Mucosa of rectum (tissue), 2 donors: ENCODE measurements at regions not wholly inside any gene's neighbourhood (a gene's known extent, or its start where the extent isn't known, plus 50 kb on each side); places are given as distances from the start of the nearest gene placed in this dataset.
"Not testable (repeated sequence)": the region's sequence is repeated elsewhere in the genome, so short reads cannot be mapped to it uniquely, and the experiment has no call there.

ENCODE experiments used
- H3K27ac ChIP-seq, 2 donors: one replicate each; pipeline ENCODE4 v1.7.0; 2013; ENCODE audit warnings: inconsistent platforms in 2 of 2, low read depth in 2 of 2, low read length in 2 of 2
- H3K27me3 ChIP-seq, 2 donors: one replicate each; pipeline ENCODE4 v1.7.0; 2013; ENCODE audit warnings: low read length in 2 of 2; ENCODE audit not compliant: control insufficient read depth in 2 of 2, insufficient read depth in 2 of 2
- H3K36me3 ChIP-seq, 2 donors: one replicate each; pipeline ENCODE4 v1.7.0; 2013; ENCODE audit warnings: low read length in 2 of 2; ENCODE audit not compliant: control insufficient read depth in 2 of 2, insufficient read depth in 2 of 2
- H3K4me1 ChIP-seq, 2 donors: one replicate each; pipeline ENCODE4 v1.7.0; 2013; ENCODE audit warnings: low read length in 2 of 2, mild to moderate bottlenecking in 1 of 2; ENCODE audit not compliant: control insufficient read depth in 2 of 2, insufficient read depth in 2 of 2
- H3K4me3 ChIP-seq, 2 donors: one replicate each; pipeline ENCODE4 v1.7.0; 2013; ENCODE audit warnings: low read length in 2 of 2
- H3K9ac ChIP-seq, 2 donors: one replicate each; pipeline ENCODE4 v1.7.0; 2013; ENCODE audit warnings: low read length in 2 of 2, low read depth in 1 of 2, mild to moderate bottlenecking in 1 of 2
- H3K9me3 ChIP-seq, 2 donors: one replicate each; pipeline ENCODE4 v1.7.0; 2013; ENCODE audit warnings: low read length in 2 of 2; ENCODE audit not compliant: control insufficient read depth in 2 of 2
- donor health status: healthy.
- donor health status: Normal muscosa, but diverticular disease.

DNA sequence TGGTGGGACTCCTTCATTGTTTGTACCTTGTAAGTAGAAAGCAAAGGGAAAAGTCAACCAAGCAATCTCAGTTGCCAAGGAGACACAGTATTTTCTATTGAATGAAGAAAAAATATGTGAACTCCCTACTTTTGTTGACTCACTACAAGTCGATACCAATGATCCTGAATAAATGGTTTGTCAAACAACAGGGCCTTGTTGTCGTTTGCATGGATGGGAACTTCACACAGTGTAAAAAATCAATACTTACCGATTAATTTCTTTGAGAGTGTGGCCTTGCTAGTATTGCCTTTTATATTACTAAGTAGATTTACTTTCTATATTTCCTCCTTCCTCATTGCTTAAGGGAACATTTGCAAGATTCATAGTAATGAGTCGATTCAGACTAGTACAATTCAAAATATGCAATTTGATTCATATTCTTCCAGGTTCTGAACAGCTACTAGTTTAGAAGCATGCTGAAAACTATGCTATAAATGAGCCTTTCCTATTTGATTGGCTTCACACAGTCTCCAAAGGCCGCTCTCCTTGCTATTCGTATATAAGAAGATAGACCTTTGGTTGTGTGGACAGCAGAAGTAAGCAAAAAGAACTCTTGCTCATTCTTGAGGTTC, 108.0 kb downstream of the ZNF330 start:
- no peaks in the 10 kb centered on the region for H3K4me1 ChIP-seq
- no peak overlapping the region for H3K4me3 ChIP-seq
- H3K27me3 ChIP-seq, result no peaks in the 10 kb centered on the region
- H3K9ac ChIP-seq, result no peak overlapping the region
- H3K9me3 ChIP-seq, result no peaks in the 10 kb centered on the region
- H3K36me3 ChIP-seq, result no peaks in the 10 kb centered on the region
- H3K27ac ChIP-seq, result no peak overlapping the region

DNA sequence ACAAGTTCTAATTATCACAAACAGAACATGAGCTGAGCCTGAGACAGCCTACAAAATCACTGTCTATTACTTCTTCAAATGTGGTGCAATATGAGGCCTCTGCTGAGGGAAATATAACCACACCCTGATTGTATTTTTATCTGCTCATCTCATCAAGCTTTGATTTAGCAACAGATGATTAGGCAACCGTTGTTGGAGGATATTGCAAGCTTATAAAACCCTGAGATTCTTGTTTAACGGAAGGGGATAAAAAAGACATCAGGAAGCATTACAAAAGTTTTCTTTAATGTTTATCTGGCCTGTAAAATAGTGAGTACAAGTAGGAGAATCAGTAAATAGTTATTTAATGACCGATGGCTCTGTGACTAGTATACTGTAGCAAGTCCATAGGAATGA, 108.5 kb downstream of the ZNF330 start:
- H3K9me3 ChIP-seq, result no peaks in the 10 kb centered on the region
- no peaks in the 10 kb centered on the region for H3K27me3 ChIP-seq
- H3K4me3 ChIP-seq, result no peak overlapping the region
- no peaks in the 10 kb centered on the region for H3K36me3 ChIP-seq
- H3K4me1 ChIP-seq, result no peaks in the 10 kb centered on the region
- H3K9ac ChIP-seq, result no peak overlapping the region
- H3K27ac ChIP-seq, result no peak overlapping the region

DNA sequence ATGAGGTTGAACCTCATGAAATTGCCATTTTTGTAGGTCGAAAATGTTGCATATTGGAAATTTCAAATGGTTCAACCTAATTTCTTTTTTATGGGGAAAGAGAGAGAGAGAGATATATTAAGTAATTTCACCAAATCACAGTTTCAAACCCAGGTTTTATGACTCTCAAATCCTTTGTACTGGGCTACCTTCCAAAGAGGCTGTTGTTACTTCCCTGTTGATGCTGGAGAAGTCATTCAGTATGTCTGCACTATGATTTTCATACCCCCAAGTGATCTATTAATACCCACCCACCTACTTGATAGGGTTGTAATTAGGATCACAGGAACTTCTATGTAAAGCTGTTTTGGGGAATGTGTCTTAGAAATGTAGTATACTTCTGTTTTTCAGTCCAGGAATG, 109.9 kb downstream of the ZNF330 start:
- H3K36me3 ChIP-seq, result no peaks in the 10 kb centered on the region
- peaks cover 0 to 3% of the 10 kb centered on the region in 2 donors for H3K27me3 ChIP-seq
- no peak overlapping the region for H3K9ac ChIP-seq
- H3K4me1 ChIP-seq, result no peaks in the 10 kb centered on the region
- no peak overlapping the region for H3K27ac ChIP-seq
- no peaks in the 10 kb centered on the region for H3K9me3 ChIP-seq
- H3K4me3 ChIP-seq, result no peak overlapping the region

DNA sequence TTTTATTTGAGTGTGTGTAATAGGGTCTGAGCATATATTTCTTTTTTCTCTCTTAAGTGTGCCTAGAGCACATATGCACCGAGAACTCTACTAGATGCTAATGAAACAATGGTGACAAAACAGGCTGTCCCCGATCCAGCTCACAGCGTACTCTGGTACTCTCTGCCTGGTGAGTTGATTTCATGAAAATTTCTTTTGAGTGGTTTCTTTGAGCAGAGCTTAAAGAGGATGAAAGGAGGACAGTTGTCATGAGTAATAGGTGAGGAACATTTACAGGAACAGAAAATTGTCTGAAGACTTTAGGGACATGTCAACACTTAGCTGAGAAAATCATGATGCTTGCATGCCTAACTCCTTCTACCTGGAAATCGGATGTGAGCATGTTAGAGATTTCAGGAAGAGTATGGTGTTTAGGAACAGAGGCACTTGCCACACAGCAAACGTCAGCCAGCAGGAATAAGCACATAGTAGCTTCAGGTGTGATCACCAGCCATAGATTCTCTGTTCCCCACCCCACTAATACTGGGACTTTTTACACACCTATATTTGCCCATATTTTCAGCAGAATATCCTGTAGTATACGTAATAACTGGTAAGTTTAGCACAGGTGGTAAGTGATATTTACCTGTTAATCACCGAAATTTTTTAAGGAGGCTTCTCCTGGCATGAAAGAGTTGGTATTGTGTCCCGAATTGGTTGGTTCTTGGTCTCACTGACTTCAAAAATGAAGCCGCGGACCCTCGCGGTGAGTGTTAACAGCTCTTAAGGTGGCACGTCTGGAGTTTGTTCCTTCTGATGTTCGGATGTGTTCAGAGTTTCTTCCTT, 111.1 kb downstream of the ZNF330 start:
- no peak overlapping the region for H3K4me3 ChIP-seq
- H3K27me3 ChIP-seq, result peaks cover 0 to 3% of the 10 kb centered on the region in 2 donors
- H3K4me1 ChIP-seq, result no peaks in the 10 kb centered on the region
- H3K9me3 ChIP-seq, result no peaks in the 10 kb centered on the region
- no peaks in the 10 kb centered on the region for H3K36me3 ChIP-seq
- H3K9ac ChIP-seq, result no peak overlapping the region
- no peak overlapping the region for H3K27ac ChIP-seq

DNA sequence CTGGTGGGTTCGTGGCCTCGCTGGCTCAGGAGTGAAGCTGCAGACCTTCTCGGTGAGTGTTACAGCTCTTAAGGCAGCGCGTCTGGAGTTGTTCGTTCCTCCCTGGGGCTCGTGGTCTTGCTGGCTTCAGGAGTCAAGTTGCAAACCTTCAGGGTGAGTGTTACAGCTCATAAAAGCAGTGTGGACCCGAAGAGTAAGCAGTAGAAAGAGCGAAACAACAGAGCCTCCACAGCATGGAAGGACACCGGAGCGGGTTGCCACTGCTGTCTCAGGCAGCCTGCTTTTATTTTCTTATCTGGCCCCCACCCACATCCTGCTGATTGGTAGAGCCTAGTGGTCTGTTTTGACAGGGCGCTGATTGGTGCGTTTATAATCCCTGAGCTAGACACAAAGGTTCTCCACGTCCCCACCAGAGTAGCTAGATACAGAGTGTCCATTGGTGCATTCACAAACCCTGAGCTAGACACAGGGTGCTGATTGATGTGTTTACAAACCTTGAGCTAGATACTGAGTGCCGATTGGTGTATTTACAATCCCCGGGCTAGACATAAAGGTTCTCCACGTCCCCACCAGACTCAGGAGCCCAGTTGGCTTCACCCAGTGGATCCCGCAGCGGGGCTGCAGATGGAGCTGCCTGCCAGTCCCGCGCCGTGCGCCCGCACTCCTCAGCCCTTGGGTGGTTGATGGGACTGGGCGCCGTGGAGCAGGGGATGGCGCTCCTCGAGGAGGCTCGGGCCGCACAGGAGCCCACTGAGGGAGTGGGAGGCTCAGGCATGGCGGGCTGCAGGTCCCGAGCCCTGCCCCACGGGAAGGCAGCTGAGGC, 111.9 kb downstream of the ZNF330 start:
- not testable (repeated sequence) for H3K9ac ChIP-seq, H3K4me1 ChIP-seq, H3K27ac ChIP-seq, H3K4me3 ChIP-seq, H3K27me3 ChIP-seq, H3K9me3 ChIP-seq, H3K36me3 ChIP-seq

DNA sequence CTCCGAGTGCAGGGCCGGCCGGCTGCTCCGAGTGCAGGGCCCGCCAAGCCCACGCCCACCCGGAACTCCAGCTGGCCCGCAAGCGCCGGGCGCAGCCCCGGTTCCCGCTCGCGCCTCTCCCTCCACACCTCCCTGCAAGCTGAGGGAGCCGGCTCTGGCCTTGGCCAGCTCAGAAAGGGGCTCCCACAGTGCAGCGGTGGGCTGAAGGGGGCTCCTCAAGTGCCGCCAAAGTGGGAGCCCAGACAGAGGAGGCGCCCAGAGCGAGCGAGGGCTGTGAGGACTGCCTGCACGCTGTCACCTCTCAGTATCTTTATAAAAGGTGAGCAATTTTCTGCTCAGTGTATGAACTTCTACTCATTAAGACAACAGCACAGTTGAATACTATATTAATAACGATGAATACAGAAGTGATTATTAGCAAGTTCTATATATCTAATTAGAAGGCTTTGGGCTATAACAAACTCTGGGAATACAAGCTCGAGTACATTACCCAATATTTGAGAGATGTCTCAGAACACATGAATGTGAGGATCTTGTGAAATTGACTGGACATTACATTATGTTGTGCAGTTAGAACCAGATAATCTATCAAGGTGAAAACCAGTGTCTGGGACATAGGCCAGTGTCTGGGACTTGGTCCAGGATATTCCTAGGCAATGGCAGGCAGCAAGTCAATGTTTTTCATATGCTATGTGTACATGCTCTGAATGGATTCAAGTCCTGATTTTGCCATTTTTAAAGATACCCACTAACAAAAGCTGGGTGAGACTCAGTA, 112.9 kb downstream of the ZNF330 start:
- H3K27ac ChIP-seq, H3K27me3 ChIP-seq, H3K9me3 ChIP-seq, H3K4me3 ChIP-seq, H3K9ac ChIP-seq, H3K36me3 ChIP-seq, H3K4me1 ChIP-seq: not testable (repeated sequence)

DNA sequence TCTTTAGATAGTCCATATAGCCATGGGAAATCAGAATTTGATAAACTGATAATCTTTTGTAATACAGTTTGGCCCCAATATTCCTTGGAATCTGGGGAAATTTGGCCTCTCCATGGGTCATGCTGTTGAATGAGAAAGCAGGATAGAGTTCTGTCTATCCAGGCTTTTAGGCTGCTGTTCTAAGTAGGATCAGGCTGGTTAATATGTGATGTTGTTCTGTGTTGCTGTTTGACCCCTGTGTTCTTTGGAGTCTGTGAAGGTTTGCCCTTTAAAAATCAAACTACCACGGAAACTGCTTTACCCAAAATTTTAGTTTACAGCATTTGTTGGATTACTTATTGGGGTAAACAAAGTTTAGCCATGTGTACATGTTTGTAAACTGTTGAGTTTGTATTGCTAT, 114.5 kb downstream of the ZNF330 start:
- Histone ChIP-seq H3K27me3 (peaks cover 0 to 3% of the 10 kb centered on the region in 2 donors), H3K27ac (no peak overlapping the region), H3K9ac (no peak overlapping the region), H3K4me3 (no peak overlapping the region), H3K9me3 (no peaks in the 10 kb centered on the region), H3K36me3 (no peaks in the 10 kb centered on the region), H3K4me1 (no peaks in the 10 kb centered on the region)

DNA sequence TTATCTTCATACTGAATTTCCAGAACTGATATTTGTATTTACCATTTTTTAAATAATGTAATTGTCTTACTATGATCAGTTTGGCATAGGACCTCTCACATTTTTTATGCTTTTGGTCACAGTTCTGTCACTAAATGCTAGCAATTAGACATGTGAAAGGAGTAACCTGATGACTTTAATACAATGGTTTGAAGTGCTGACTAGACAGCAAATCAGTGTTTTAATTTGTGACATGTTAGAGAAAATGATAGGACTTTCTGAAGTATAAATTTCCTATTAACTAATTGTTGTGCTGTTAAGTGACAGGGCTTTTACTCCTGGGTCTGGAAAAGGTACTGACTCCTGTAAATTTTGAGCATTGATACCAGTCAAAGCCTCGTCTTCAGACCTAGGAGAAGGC, 117.5 kb downstream of the ZNF330 start:
- H3K9ac ChIP-seq, result no peak overlapping the region
- no peak overlapping the region for H3K4me3 ChIP-seq
- peaks cover 0 to 3% of the 10 kb centered on the region in 2 donors for H3K27me3 ChIP-seq
- H3K9me3 ChIP-seq, result no peaks in the 10 kb centered on the region
- no peaks in the 10 kb centered on the region for H3K4me1 ChIP-seq
- no peaks in the 10 kb centered on the region for H3K36me3 ChIP-seq
- H3K27ac ChIP-seq, result no peak overlapping the region

DNA sequence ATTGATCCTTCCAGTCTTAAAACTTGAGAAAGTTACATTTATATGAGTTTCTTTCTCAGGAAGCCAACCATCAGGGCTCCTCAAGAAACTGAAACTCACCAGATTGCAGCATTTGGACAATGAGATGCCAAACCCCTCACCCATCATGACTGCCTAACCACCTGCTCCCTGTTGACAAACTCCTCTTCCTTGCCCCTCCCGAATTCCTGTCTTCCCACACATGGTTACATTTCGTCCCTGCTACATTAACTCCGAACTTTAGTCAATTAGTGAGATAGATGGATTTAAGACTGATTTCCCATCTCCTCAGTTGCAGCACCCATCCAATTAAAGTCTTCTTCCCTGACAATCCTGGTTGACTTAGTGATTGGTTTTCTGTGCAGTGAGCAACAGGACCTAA, 118.7 kb downstream of the ZNF330 start:
- Histone ChIP-seq H3K4me1 (no peaks in the 10 kb centered on the region), H3K9ac (no peak overlapping the region), H3K27me3 (peaks cover 0 to 2% of the 10 kb centered on the region in 2 donors)

More for the DNA sequence above, 118.7 kb downstream of the ZNF330 start:
- no peaks in the 10 kb centered on the region for H3K9me3 ChIP-seq
- H3K27ac ChIP-seq, result no peak overlapping the region
- no peak overlapping the region for H3K4me3 ChIP-seq
- no peaks in the 10 kb centered on the region for H3K36me3 ChIP-seq
